GM12891 (cell line): ENCODE measurements at regions not wholly inside any gene's neighbourhood (a gene's known extent, or its start where the extent isn't known, plus 50 kb on each side); places are given as distances from the start of the nearest gene placed in this dataset.

Experiments used
- PAX5 ChIP-seq: IDR thresholded peaks from 2 replicates; pipeline ENCODE4 v1.6.1; 2011; ENCODE audit warnings: low read length, moderate library complexity, mild to moderate bottlenecking; ENCODE audit not compliant: insufficient read depth, severe bottlenecking
- POLR2A ChIP-seq: IDR thresholded peaks from 2 replicates; pipeline ENCODE4 v1.6.1; 2011; ENCODE audit warnings: low read depth, low read length, control low read depth
- POLR2AphosphoS5 ChIP-seq: IDR thresholded peaks from 2 replicates; pipeline ENCODE4 v1.6.1; 2011; ENCODE audit warnings: low read depth, low read length, control low read depth
- SPI1 ChIP-seq: IDR thresholded peaks from 2 replicates; pipeline ENCODE4 v1.6.1; 2011; ENCODE audit warnings: low read depth, low read length, control low read depth
- TAF1 ChIP-seq: IDR thresholded peaks from 2 replicates; pipeline ENCODE4 v1.6.1; 2011; ENCODE audit warnings: low read depth, low read length, control low read depth

GRCh38 chr12:89020121-89020480, 332.2 kb downstream of the DUSP6 start:
- TF ChIP-seq TAF1 (no peak), POLR2A (no peak), PAX5 (no peak), POLR2AphosphoS5 (no peak), SPI1 (no peak)
